PC-9 (cell line): ENCODE measurements at regions not wholly inside any gene's neighbourhood (a gene's known extent, or its start where the extent isn't known, plus 50 kb on each side); places are given as distances from the start of the nearest gene placed in this dataset.

Experiments
- BruUV-seq: library from RNA; stranded (reverse); fragments of 400-500 nt; replicated peaks from 2 replicates; lab custom pipeline; 2021; lab: Mats Ljungman, UMichigan
- CTCF ChIA-PET: fragments of 300-600 bp; sonication (Branson Sonifier 250); formaldehyde crosslinking; loops from one replicate; lab custom pipeline; 2022; ENCODE audit warnings: antibody characterized with exemption; lab: Charles Lee
- POLR2A ChIA-PET: fragments of 300-600 bp; sonication (Branson Sonifier 250); formaldehyde crosslinking; loops from one replicate; lab custom pipeline; 2022; ENCODE audit warnings: antibody characterized with exemption; ENCODE audit not compliant: unreplicated experiment; lab: Charles Lee
- DNase-seq, 2 experiments: peaks; one replicate each; pipeline versions ENCODE4 v3.0.0 to v3.0.0-alpha.2; 2015 to 2022; ENCODE audit warnings: mixed read lengths in 1 of 2
- H2AFZ ChIP-seq: fragments of 200-600 bp; sonication (generic); 2 replicates; pipeline ENCODE4 v1.8.1; 2017; ENCODE audit warnings: antibody characterized with exemption
- H3F3A ChIP-seq: fragments of 200-600 bp; sonication (generic); 2 replicates; pipeline ENCODE4 v1.8.1; 2017; ENCODE audit warnings: antibody characterized with exemption, mild to moderate bottlenecking, low read depth; ENCODE audit not compliant: insufficient read depth
- H3K27ac ChIP-seq: fragments of 200-600 bp; sonication (generic); 2 replicates; pipeline ENCODE4 v1.6.1; 2016; ENCODE audit warnings: mixed run types
- H3K27me3 ChIP-seq: fragments of 200-600 bp; sonication (generic); 2 replicates; pipeline ENCODE4 v1.6.1; 2016; ENCODE audit warnings: low read depth, mixed run types; ENCODE audit not compliant: insufficient read depth
- H3K36me3 ChIP-seq: fragments of 200-600 bp; sonication (generic); 2 replicates; pipeline ENCODE4 v1.6.1; 2016; ENCODE audit warnings: low read depth, mixed run types
- H3K4me1 ChIP-seq: fragments of 200-600 bp; sonication (generic); replicated peaks from 2 replicates; pipeline ENCODE4 v1.6.1; 2016; ENCODE audit warnings: mixed run types; ENCODE audit not compliant: insufficient read depth
- H3K4me2 ChIP-seq: fragments of 200-600 bp; sonication (generic); 2 replicates; pipeline ENCODE4 v1.6.1; 2017; ENCODE audit warnings: mixed run types
- H3K4me3 ChIP-seq: fragments of 200-600 bp; sonication (generic); 2 replicates; pipeline ENCODE4 v1.6.1; 2016; ENCODE audit warnings: mixed run types
- H3K79me2 ChIP-seq: fragments of 200-600 bp; sonication (generic); 2 replicates; pipeline ENCODE4 v1.6.1; 2017; ENCODE audit warnings: low read depth, mixed run types
- H3K9me2 ChIP-seq: fragments of 200-600 bp; sonication (generic); 2 replicates; pipeline ENCODE4 v1.8.1; 2017; ENCODE audit warnings: mild to moderate bottlenecking; ENCODE audit not compliant: insufficient read depth
- H3K9me3 ChIP-seq: fragments of 200-600 bp; sonication (generic); 2 replicates; pipeline ENCODE4 v1.8.1; 2016; ENCODE audit warnings: low read depth; ENCODE audit not compliant: insufficient read depth
- H4K20me1 ChIP-seq: fragments of 200-600 bp; sonication (generic); 2 replicates; pipeline ENCODE4 v1.8.1; 2017; ENCODE audit not compliant: insufficient read depth
- CTCF ChIP-seq: fragments of 200-600 bp; sonication (generic); conservative IDR thresholded peaks from 2 replicates; pipeline ENCODE4 v1.6.1; 2017; ENCODE audit warnings: mixed run types, antibody characterized with exemption, mild to moderate bottlenecking, moderate library complexity
- EZH2 ChIP-seq: fragments of 200-600 bp; sonication (generic); IDR thresholded peaks from 2 replicates; pipeline ENCODE4 v1.8.0; 2017; ENCODE audit warnings: antibody characterized with exemption, low read depth
- intact Hi-C: fragments of 100-400 bp; cut with micrococcal nuclease; formaldehyde crosslinking; loops from one replicate; pipeline ENCODE4 v1.10.0; 2022; ENCODE audit not compliant: unreplicated experiment

- ChIA-PET CTCF (no interaction called here), POLR2A (no interaction called here)
- H3K79me2 ChIP-seq = no peaks in the 10 kb centered on the region
- no peaks in the 10 kb centered on the region for H4K20me1 ChIP-seq
- BruUV-seq = no TSS peak
- TF ChIP-seq CTCF (no peak), EZH2 (no peak)
- no peak overlapping the region for H3K4me3 ChIP-seq
- H3K9me3 ChIP-seq = no peaks in the 10 kb centered on the region
- DNase-seq = no peak
- H3K27me3 ChIP-seq = peaks cover 26% of the 10 kb centered on the region
- H3K4me1 ChIP-seq = no peaks in the 10 kb centered on the region
- no peak overlapping the region for H2AFZ ChIP-seq
- H3K4me2 ChIP-seq = no peak overlapping the region
- H3K9me2 ChIP-seq = no peaks in the 10 kb centered on the region
- no peak overlapping the region for H3K27ac ChIP-seq
- H3K36me3 ChIP-seq = no peaks in the 10 kb centered on the region
- intact Hi-C loops = no loop called here
- no peaks in the 10 kb centered on the region for H3F3A ChIP-seq
Observed at GRCh38 chr15:27669641-27670040, 429.5 kb downstream of the OCA2 start.

DNA sequence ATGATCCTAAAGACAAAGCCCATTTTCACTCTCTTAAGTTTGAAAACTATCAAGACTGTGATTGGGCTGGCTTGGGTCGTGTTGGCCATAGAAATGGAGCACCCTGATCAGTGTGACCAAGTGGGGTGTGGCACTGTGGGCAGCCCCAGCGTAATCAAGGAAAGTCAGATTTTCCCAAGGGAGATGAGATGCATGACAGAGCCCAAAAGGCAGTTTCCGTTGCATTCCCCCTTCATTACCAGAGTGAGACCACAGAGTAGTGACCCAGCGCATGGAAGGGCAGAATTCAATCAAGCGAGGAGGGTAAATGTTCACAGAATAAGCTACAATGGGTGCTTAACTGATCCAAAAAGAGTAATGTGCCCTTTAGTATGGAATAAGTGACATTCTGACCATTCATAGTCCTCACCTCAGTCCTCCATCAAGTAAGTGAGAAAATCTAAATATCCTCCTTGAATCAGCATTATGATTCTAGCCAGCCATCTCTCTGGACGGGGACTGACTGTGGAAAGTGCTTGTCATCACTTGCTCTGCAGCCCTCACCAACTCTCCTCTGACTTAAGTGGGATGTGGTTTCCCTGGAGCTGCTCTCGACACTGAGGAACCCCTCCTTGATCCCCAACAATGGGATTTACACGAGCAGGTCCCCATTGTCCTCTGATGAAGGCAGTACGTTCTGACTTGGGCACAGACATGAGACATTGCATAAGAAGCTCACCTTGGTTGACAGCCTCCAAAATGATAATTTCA is 430.5 kb downstream of the OCA2 start:
- Histone ChIP-seq H3K9me3 (no peaks in the 10 kb centered on the region), H3K4me3 (no peak overlapping the region), H3K79me2 (no peaks in the 10 kb centered on the region), H2AFZ (no peak overlapping the region), H3K4me2 (no peak overlapping the region), H3K4me1 (no peaks in the 10 kb centered on the region), H3K27ac (no peak overlapping the region), H4K20me1 (no peaks in the 10 kb centered on the region), H3K9me2 (no peaks in the 10 kb centered on the region), H3K36me3 (no peaks in the 10 kb centered on the region), H3F3A (no peaks in the 10 kb centered on the region), H3K27me3 (peaks cover 19% of the 10 kb centered on the region)
- ChIA-PET CTCF (no interaction called here), POLR2A (no interaction called here)
- BruUV-seq = no TSS peak
- no peak for DNase-seq
- intact Hi-C loops = no loop called here
- TF ChIP-seq CTCF (no peak), EZH2 (no peak)

DNA sequence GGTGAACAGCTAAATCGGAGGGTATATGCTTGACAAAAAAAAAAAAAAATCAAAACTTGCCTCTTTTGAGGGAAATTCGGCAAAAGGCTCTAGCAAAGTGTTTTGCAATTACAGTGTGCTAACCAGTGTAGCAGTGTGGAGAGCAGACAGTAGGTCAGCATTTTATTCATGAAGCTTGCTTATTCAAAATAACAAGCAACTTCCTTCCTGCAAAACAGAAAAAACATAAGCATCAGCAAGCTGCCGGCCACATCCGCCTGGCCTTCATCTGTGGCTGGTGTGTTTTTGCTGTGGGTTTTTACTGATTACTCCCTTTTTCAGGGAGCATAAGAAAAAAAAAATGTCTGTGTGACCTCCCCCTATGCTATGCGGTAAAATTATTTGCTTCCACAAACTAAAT is 434.1 kb downstream of the OCA2 start:
- Histone ChIP-seq H2AFZ (no peak overlapping the region), H3K4me2 (no peak overlapping the region), H3K36me3 (no peaks in the 10 kb centered on the region), H3K9me3 (no peaks in the 10 kb centered on the region), H3K27ac (no peak overlapping the region), H3K27me3 (peaks cover 13% of the 10 kb centered on the region; the same call in 1 of the 2 replicates), H4K20me1 (no peaks in the 10 kb centered on the region), H3K9me2 (no peaks in the 10 kb centered on the region), H3F3A (no peaks in the 10 kb centered on the region), H3K79me2 (no peaks in the 10 kb centered on the region), H3K4me1 (no peaks in the 10 kb centered on the region), H3K4me3 (no peak overlapping the region)
- DNase-seq = no peak
- intact Hi-C loops = no loop called here
- no peak for TF ChIP-seq CTCF
- no peak for TF ChIP-seq EZH2
- ChIA-PET CTCF (no interaction called here), POLR2A (no interaction called here)
- BruUV-seq = no TSS peak
